ENCODE measurements at regions not wholly inside any gene's neighbourhood (a gene's known extent, or its start where the extent isn't known, plus 50 kb on each side); places are given as distances from the start of the nearest gene placed in this dataset.

GRCh38 chr3:103785017-103785416 lies 1350.2 kb downstream of the ZPLD1 start:
- TF ChIP-seq CTCF (IDR thresholded peaks at IDR 0.05; ENCODE audit: insufficient read depth in 1 of 2, low read depth in 1 of 2, low read length in 1 of 2, severe bottlenecking in 1 of 2, unreplicated experiment in 1 of 2): no peak
- no peaks in the 10 kb centered on the region for H3K9me3 Mint-ChIP-seq (ENCODE audit: unreplicated experiment)
- H3K4me1 Mint-ChIP-seq (ENCODE audit: low read depth, unreplicated experiment): peaks cover 6% of the 10 kb centered on the region
- BruUV-seq (replicated peaks): no TSS peak
- H3K27me3 Mint-ChIP-seq (ENCODE audit: insufficient read depth, unreplicated experiment): no peaks in the 10 kb centered on the region
- DNase-seq: no peak
- no peaks in the 10 kb centered on the region for H3K27me3 ChIP-seq (replicated peaks; ENCODE audit: control insufficient read depth, insufficient read depth, low read length)
- H3K27ac Mint-ChIP-seq (ENCODE audit: unreplicated experiment): no peak overlapping the region
- no peaks in the 10 kb centered on the region for H3K36me3 ChIP-seq (ENCODE audit: control insufficient read depth, insufficient read depth, low read length)
- H3K36me3 Mint-ChIP-seq (ENCODE audit: insufficient read depth, unreplicated experiment): no peaks in the 10 kb centered on the region
- ChIA-PET POLR2A (no interaction called here), CTCF (no interaction called here)
- no peak overlapping the region for H3K4me3 ChIP-seq (ENCODE audit: low read depth, low read length)
- intact Hi-C loops (cut with micrococcal nuclease; ENCODE audit: unreplicated experiment): no loop called here
- H3K9me3 ChIP-seq: no peaks in the 10 kb centered on the region
- H3K4me3 Mint-ChIP-seq (ENCODE audit: unreplicated experiment): no peak overlapping the region
- H3K4me1 ChIP-seq: no peaks in the 10 kb centered on the region

GRCh38 chr3:103785537-103785936 lies 1350.7 kb downstream of the ZPLD1 start:
- Mint-ChIP-seq H3K36me3 (ENCODE audit: insufficient read depth, unreplicated experiment) (no peaks in the 10 kb centered on the region), H3K4me3 (ENCODE audit: unreplicated experiment) (no peak overlapping the region), H3K9me3 (ENCODE audit: unreplicated experiment) (no peaks in the 10 kb centered on the region), H3K27me3 (ENCODE audit: insufficient read depth, unreplicated experiment) (no peaks in the 10 kb centered on the region), H3K27ac (ENCODE audit: unreplicated experiment) (no peak overlapping the region), H3K4me1 (ENCODE audit: low read depth, unreplicated experiment) (peaks cover 6% of the 10 kb centered on the region)
- Histone ChIP-seq H3K9me3 (no peaks in the 10 kb centered on the region), H3K4me3 (ENCODE audit: low read depth, low read length) (no peak overlapping the region), H3K36me3 (ENCODE audit: control insufficient read depth, insufficient read depth, low read length) (no peaks in the 10 kb centered on the region), H3K4me1 (no peaks in the 10 kb centered on the region), H3K27me3 (replicated peaks; ENCODE audit: control insufficient read depth, insufficient read depth, low read length) (no peaks in the 10 kb centered on the region)
- DNase-seq: no peak
- intact Hi-C loops (cut with micrococcal nuclease; ENCODE audit: unreplicated experiment): no loop called here
- ChIA-PET POLR2A (no interaction called here), CTCF (no interaction called here)
- no peak for TF ChIP-seq CTCF (IDR thresholded peaks at IDR 0.05; ENCODE audit: insufficient read depth in 1 of 2, low read depth in 1 of 2, low read length in 1 of 2, severe bottlenecking in 1 of 2, unreplicated experiment in 1 of 2)
- BruUV-seq (replicated peaks): no TSS peak

GRCh38 chr3:103786296-103786695 lies 1351.5 kb downstream of the ZPLD1 start:
- H3K9me3 ChIP-seq: no peaks in the 10 kb centered on the region
- H3K4me1 ChIP-seq: no peaks in the 10 kb centered on the region
- no peak overlapping the region for H3K27ac Mint-ChIP-seq (ENCODE audit: unreplicated experiment)
- POLR2A ChIA-PET: no interaction called here
- no peaks in the 10 kb centered on the region for H3K27me3 Mint-ChIP-seq (ENCODE audit: insufficient read depth, unreplicated experiment)
- CTCF ChIA-PET: no interaction called here
- DNase-seq: no peak
- no TSS peak for BruUV-seq (replicated peaks)
- intact Hi-C loops (cut with micrococcal nuclease; ENCODE audit: unreplicated experiment): no loop called here
- peaks cover 6% of the 10 kb centered on the region for H3K4me1 Mint-ChIP-seq (ENCODE audit: low read depth, unreplicated experiment)
- H3K4me3 ChIP-seq (ENCODE audit: low read depth, low read length): no peak overlapping the region
- H3K36me3 Mint-ChIP-seq (ENCODE audit: insufficient read depth, unreplicated experiment): no peaks in the 10 kb centered on the region
- H3K36me3 ChIP-seq (ENCODE audit: control insufficient read depth, insufficient read depth, low read length): no peaks in the 10 kb centered on the region
- no peaks in the 10 kb centered on the region for H3K9me3 Mint-ChIP-seq (ENCODE audit: unreplicated experiment)
- no peak overlapping the region for H3K4me3 Mint-ChIP-seq (ENCODE audit: unreplicated experiment)
- no peak for TF ChIP-seq CTCF (IDR thresholded peaks at IDR 0.05; ENCODE audit: insufficient read depth in 1 of 2, low read depth in 1 of 2, low read length in 1 of 2, severe bottlenecking in 1 of 2, unreplicated experiment in 1 of 2)
- H3K27me3 ChIP-seq (replicated peaks; ENCODE audit: control insufficient read depth, insufficient read depth, low read length): no peaks in the 10 kb centered on the region

Data from Caco-2 (cell line).